ENCODE measurements at regions not wholly inside any gene's neighbourhood (a gene's known extent, or its start where the extent isn't known, plus 50 kb on each side); places are given as distances from the start of the nearest gene placed in this dataset.

DNA sequence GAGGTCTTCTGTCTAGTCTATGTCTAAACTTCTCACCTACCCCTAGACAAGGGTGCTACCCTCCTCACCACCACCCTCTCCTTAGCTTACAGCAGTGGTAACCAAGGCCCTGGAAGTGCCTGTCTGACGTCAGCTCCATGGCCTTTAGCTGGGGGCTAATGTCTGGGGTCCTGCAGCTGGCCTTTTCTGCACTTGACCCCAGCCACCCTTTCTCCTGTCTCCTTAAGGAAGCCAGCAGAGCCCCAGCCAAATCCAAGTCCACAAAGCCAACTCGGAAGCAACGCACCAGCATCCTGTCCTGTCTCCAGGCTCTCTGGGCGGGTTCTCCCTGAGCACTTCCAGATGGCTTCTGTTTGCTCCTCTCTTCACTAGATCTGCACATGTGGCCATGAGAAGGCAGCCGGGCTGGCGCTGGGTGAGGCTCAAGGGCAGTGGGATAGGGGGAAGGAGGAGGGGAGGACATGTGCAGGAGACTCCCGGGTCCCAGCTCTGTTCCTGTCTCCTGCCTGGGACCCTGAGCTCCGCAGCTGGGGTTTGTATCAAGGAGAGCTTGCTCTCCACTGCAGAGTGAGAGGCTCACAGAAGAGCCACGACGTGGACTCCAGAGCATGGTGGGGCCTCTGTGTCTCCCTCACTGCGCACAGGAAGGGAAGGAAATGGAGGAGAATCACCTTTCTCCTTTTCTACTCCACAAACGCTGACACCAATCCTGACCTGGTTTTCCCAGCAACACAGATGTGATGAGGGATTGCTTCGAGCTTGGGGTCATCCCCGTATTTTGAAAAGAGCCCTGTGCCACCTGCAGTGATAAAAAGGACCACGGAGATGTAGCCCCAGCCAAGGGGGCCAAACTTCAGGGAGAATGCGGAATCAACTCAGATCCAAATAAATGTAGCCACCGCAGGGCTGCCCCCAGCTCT lies 204.2 kb downstream of the USP12 start:
- DNase-seq (ENCODE audit: low read depth in 1 of 2, low spot score in 1 of 2) = no peak

GRCh38 chr13:26966701-26967080 lies 204.9 kb downstream of the USP12 start:
- no peak for DNase-seq (ENCODE audit: low read depth in 1 of 2, low spot score in 1 of 2)

- DNase-seq (ENCODE audit: low read depth in 1 of 2, low spot score in 1 of 2) = no peak
These were observed 205.5 kb downstream of the USP12 start for GRCh38 chr13:26965952-26966700.

GRCh38 chr13:26964278-26965250 lies 204.0 kb upstream of the GPR12 start:
- DNase-seq (ENCODE audit: low read depth in 1 of 2, low spot score in 1 of 2) = no peak

GRCh38 chr13:26962671-26963070 lies 202.1 kb upstream of the GPR12 start:
- no peak for DNase-seq (ENCODE audit: low read depth in 1 of 2, low spot score in 1 of 2)

DNA sequence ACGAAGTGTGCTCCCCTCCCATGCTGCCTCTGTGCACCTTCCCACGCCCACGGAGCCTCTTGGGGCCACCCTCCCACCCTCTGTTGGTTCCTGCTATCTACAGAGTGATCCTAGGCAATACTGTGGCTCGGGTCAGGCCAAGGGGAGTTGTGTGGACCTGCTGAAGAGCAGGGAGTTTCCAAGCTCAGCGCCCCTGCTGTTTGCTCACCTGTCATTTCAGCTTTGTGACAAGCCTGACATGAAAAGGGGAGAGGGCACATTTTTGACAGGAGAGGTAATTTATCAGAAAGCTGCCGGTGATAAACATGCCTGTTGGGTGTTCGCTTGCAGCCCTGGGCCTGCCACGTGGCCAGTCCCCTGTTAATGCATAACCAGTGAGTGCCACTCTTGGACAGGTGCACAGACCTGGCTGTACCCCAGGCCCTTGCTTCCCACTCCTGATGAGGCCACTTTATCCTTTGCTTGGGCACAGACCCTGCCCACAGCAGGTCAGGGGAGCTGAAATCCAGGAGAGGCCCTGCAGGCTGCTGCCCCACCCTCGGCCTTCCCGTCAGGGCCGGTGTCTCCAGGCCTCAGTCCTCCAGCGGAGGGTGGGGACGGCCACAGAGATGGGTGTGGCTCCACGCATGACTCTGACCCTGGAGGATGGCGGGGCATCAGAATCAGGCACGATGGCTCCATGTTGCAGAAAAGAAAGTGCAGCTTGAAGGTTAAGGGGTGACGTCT lies 201.5 kb upstream of the GPR12 start:
- no peak for DNase-seq (ENCODE audit: low read depth in 1 of 2, low spot score in 1 of 2)

DNA sequence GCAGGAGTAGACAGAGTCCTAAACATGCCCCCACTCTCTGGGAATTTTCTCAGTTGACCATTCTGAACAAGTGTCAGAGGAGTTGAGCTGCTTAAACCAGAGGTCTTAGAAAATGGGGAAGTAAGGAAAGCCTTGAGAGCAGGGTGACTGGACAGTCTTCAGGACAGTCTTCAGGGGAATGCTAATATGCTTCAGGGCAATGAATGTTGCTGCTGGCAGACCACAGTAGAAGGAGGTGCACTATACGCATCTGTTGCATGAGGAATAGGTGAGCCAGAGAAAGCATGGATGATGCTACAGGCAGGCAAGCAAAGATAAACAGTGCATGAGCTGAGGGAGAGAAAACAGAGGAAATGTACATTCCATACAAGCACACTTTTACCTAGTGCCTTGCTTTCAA lies 196.6 kb upstream of the GPR12 start:
- no peak for DNase-seq (ENCODE audit: low read depth in 1 of 2, low spot score in 1 of 2)

DNA sequence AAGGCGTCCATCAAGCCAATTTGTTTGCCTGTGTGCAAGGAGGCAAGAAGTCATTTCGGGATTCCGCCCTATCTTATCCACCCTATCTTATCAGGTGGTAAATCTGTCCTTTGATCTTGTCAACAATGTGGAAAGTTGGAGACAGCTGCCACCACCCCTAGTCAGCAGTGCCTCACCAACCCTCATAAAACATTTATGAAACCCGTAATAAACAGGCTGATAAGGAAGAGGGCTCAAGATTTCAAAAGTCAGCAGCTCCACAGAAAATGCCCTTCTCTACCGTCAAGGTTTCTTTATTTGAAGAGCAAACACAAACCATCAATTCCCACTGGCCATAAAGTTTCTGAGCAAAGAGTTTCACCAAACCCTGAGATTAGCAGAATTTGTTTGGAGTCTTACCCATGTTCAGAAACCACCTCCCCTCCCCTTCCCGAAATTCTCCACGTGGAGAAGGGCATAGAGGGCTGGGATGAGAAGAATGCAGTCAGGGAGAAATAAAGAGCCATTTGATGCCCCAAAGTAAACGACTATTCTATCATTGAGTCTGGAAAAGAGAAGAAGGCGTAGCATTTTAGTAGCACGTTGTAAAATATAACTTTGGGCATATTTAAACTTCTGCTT lies 196.0 kb upstream of the GPR12 start:
- DNase-seq (ENCODE audit: low read depth in 1 of 2, low spot score in 1 of 2) = no peak

DNA sequence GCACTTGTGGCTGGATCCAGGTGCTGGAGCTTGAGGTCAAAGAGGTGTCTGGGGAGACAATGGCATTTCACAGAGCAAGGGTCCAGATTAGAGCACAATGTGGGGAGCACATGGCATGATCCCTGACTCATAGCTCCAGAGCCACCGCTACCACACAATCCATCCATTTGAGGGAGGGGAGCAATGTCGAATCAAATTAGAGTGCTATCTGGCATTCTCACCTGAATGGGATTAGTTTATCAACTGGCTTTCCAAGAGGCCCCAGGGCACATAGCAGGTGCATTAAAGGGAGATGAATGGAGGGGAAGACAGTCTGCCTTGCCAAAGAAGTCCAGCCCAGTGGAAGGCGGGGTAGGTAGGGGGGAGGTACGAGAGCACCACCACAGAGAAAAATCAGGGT lies 194.4 kb upstream of the GPR12 start:
- no peak for DNase-seq (ENCODE audit: low read depth in 1 of 2, low spot score in 1 of 2)

- DNase-seq (ENCODE audit: low read depth in 1 of 2, low spot score in 1 of 2) = no peak
These were observed 192.7 kb upstream of the GPR12 start for GRCh38 chr13:26953291-26953690.

- no peak for DNase-seq (ENCODE audit: low read depth in 1 of 2, low spot score in 1 of 2)
These were observed 192.1 kb upstream of the GPR12 start for GRCh38 chr13:26952551-26953143.

- DNase-seq (ENCODE audit: low read depth in 1 of 2, low spot score in 1 of 2) = no peak
These were observed 191.1 kb upstream of the GPR12 start for GRCh38 chr13:26951581-26952177.

DNA sequence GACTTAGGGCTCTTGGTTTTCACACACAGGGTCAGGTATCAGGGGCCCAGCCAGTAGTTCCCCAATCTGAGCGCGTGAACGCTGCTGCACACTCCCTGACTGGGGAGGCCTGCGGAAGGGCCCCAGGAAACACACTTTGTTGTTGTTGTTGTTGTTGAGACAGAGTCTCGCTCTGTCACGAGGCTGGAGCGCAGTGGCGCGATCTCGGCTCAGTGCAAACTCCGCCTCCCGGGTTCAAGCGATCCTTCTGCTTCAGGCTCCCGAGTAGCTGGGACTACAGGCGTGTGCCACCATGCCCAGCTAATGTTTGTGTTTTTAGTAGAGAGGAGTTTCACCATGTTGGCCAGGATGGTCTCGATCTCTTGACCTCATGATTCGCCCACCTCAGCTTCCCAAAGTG lies 190.4 kb upstream of the GPR12 start:
- no peak for DNase-seq (ENCODE audit: low read depth in 1 of 2, low spot score in 1 of 2)

DNA sequence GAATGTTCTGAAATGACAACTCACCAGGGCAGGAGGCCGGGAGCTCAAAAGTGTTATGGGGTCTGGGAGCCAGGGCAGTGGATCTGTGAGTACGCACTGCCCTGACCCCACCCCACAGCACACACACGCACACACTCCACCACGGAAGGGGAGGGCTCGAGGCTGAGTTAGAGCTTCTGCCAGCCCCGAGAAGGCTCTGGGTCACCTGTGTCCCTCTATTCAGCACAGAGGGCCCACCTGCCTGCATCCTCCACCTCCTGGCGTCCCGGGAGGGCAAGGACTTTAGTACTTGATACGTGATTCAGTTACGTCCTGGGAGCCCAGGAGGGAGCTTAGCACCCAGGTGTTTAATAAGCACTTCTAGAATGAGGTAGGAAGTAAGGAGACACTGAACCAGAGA lies 190.0 kb upstream of the GPR12 start:
- no peak for DNase-seq (ENCODE audit: low read depth in 1 of 2, low spot score in 1 of 2)

- DNase-seq (ENCODE audit: low read depth in 1 of 2, low spot score in 1 of 2) = no peak
These were observed 189.3 kb upstream of the GPR12 start for GRCh38 chr13:26949701-26950502.

- no peak for DNase-seq (ENCODE audit: low read depth in 1 of 2, low spot score in 1 of 2)
These were observed 187.8 kb upstream of the GPR12 start for GRCh38 chr13:26948353-26948752.

GRCh38 chr13:26946684-26947343 lies 186.2 kb upstream of the GPR12 start:
- no peak for DNase-seq (ENCODE audit: low read depth in 1 of 2, low spot score in 1 of 2)

- DNase-seq (ENCODE audit: low read depth in 1 of 2, low spot score in 1 of 2) = no peak
These were observed 183.2 kb upstream of the GPR12 start for GRCh38 chr13:26943748-26944147.

Data from stimulated activated CD4-positive, alpha-beta T cell treated with anti-CD3 and anti-CD28 coated beads, Interleukin-15, amount 100 ng/mL, for 1 hour (primary cell).